SK-N-SH treated with all-trans-retinoic acid at 6 μM for 48 hours (cell line): ENCODE measurements at regions not wholly inside any gene's neighbourhood (a gene's known extent, or its start where the extent isn't known, plus 50 kb on each side); places are given as distances from the start of the nearest gene placed in this dataset.

Experiments used
- ATAC-seq: fragments of 200-7000 bp; cut with Tn5 transposase; 3 replicates; pipeline ENCODE4 v1.9.1; 2020; ENCODE audit warnings: mild to moderate bottlenecking, moderate library complexity
- ARNTL ChIP-seq: fragments of 450-650 bp; formaldehyde crosslinking; IDR thresholded peaks from 2 replicates; pipeline ENCODE4 v1.5.0; 2020; ENCODE audit warnings: low read depth, mild to moderate bottlenecking, moderate library complexity, borderline replicate concordance
- BACH2 ChIP-seq: fragments of 250-450 bp; sonication (Bioruptor Pico); IDR thresholded peaks from 2 replicates; pipeline ENCODE4 v1.9.0; 2021; ENCODE audit warnings: mild to moderate bottlenecking, borderline replicate concordance
- CREB5 ChIP-seq: fragments of 250-450 bp; sonication (Bioruptor Pico); IDR thresholded peaks from 2 replicates; pipeline ENCODE4 v1.5.1; 2020; ENCODE audit warnings: low read depth, mild to moderate bottlenecking, moderate library complexity
- CSDC2 ChIP-seq: fragments of 250-450 bp; sonication (Bioruptor Pico); IDR thresholded peaks from 2 replicates; pipeline ENCODE4 v1.5.0; 2020; ENCODE audit warnings: mild to moderate bottlenecking, moderate library complexity
- CSRNP3 ChIP-seq: fragments of 250-450 bp; sonication (Bioruptor Pico); IDR thresholded peaks from 2 replicates; pipeline ENCODE4 v1.5.1; 2021; ENCODE audit warnings: mild to moderate bottlenecking, moderate library complexity
- ESRRG ChIP-seq: fragments of 250-450 bp; sonication (Bioruptor Pico); IDR thresholded peaks from 2 replicates; pipeline ENCODE4 v1.6.1; 2021; ENCODE audit warnings: mild to moderate bottlenecking
- GLIS3 ChIP-seq: fragments of 250-450 bp; sonication (Bioruptor Pico); IDR thresholded peaks from 2 replicates; pipeline ENCODE4 v1.5.0; 2020; ENCODE audit warnings: mild to moderate bottlenecking, moderate library complexity
- ISL1 ChIP-seq: fragments of 250-450 bp; sonication (Bioruptor Pico); IDR thresholded peaks from 2 replicates; pipeline ENCODE4 v2.1.2; 2022; ENCODE audit warnings: mild to moderate bottlenecking, moderate library complexity
- PATZ1 ChIP-seq: fragments of 250-450 bp; sonication (Bioruptor Pico); IDR thresholded peaks from 2 replicates; pipeline ENCODE4 v1.8.0; 2020; ENCODE audit warnings: mild to moderate bottlenecking, moderate library complexity, borderline replicate concordance
- PPARA ChIP-seq: fragments of 250-450 bp; sonication (Bioruptor Pico); IDR thresholded peaks from 2 replicates; pipeline ENCODE4 v1.5.0; 2020; ENCODE audit warnings: mild to moderate bottlenecking, borderline replicate concordance
- RARB ChIP-seq: fragments of 250-450 bp; sonication (Bioruptor Pico); IDR thresholded peaks from 2 replicates; pipeline ENCODE4 v1.8.0; 2021; ENCODE audit warnings: mild to moderate bottlenecking, moderate library complexity
- SNAI2 ChIP-seq: fragments of 250-450 bp; sonication (Bioruptor Pico); IDR thresholded peaks from 2 replicates; pipeline ENCODE4 v1.5.0; 2020; ENCODE audit warnings: mild to moderate bottlenecking, moderate library complexity
- TOX ChIP-seq: fragments of 250-450 bp; sonication (Bioruptor Pico); IDR thresholded peaks from 2 replicates; pipeline ENCODE4 v1.8.0; 2021; ENCODE audit warnings: mild to moderate bottlenecking, moderate library complexity, borderline replicate concordance
- ZC3H10 ChIP-seq: fragments of 250-450 bp; sonication (Bioruptor Pico); IDR thresholded peaks from 2 replicates; pipeline ENCODE4 v1.5.1; 2021; ENCODE audit warnings: mild to moderate bottlenecking, moderate library complexity
- ZFP30 ChIP-seq: fragments of 450-650 bp; formaldehyde crosslinking; IDR thresholded peaks from 2 replicates; pipeline ENCODE4 v1.5.0; 2022; ENCODE audit warnings: mild to moderate bottlenecking, moderate library complexity
- ZNF565 ChIP-seq: fragments of 450-650 bp; formaldehyde crosslinking; conservative IDR thresholded peaks from 2 replicates; pipeline ENCODE4 v1.5.0; 2020; ENCODE audit warnings: low read depth, mild to moderate bottlenecking, moderate library complexity
- ZNF70 ChIP-seq: fragments of 450-650 bp; formaldehyde crosslinking; IDR thresholded peaks from 2 replicates; pipeline ENCODE4 v1.5.0; 2020; ENCODE audit warnings: mild to moderate bottlenecking, moderate library complexity
- ZNF8 ChIP-seq: fragments of 450-650 bp; formaldehyde crosslinking; IDR thresholded peaks from 2 replicates; pipeline ENCODE4 v1.5.0; 2020; ENCODE audit warnings: mild to moderate bottlenecking, moderate library complexity
- TF ChIP-seq, protein P1 (sequence below): fragments of 250-450 bp; sonication (Bioruptor Pico); IDR thresholded peaks from 2 replicates; pipeline ENCODE4 v1.8.0; 2021; ENCODE audit warnings: low read depth, mild to moderate bottlenecking, moderate library complexity, borderline replicate concordance
- TF ChIP-seq, protein P2 (sequence below): fragments of 250-450 bp; sonication (Bioruptor Pico); IDR thresholded peaks from 2 replicates; pipeline ENCODE4 v1.5.0; 2020; ENCODE audit warnings: mild to moderate bottlenecking, moderate library complexity

DNA sequence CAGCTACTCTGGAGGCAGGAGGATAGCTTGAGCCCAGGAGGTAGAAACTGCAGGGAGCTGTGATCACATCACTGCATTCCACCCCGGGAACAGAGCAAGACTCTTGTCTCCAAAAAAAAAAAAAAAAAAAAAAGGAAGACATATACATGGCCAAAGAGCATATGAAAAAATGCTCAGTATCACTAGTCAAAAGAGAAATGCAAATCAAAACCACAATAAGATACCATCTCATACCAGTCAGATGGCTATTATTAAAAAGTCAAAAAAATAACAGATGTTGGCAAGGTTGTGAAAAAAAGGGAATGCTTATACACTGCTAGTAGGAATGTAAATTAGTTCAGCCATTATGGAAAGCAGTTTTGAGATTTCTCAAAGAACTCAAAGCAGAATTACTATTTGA, 174.8 kb upstream of the ATF7IP start:
- no peak for ATAC-seq
- TF ChIP-seq ZFP30 (CRISPR knock-in tag) (no peak), SNAI2 (CRISPR knock-in tag) (no peak), GLIS3 (no peak), CSDC2 (no peak), CREB5 (CRISPR knock-in tag) (no peak), ZC3H10 (CRISPR knock-in tag) (no peak), BACH2 (no peak), ESRRG (no peak), ARNTL (no peak), PPARA (CRISPR knock-in tag) (no peak), CSRNP3 (CRISPR knock-in tag) (no peak), ZNF565 (CRISPR knock-in tag) (no peak), PATZ1 (CRISPR knock-in tag) (no peak), ZNF8 (CRISPR knock-in tag) (no peak), ZNF70 (no peak), RARB (CRISPR knock-in tag) (no peak), ISL1 (CRISPR knock-in tag) (no peak)
- TF ChIP-seq, protein P1, sequence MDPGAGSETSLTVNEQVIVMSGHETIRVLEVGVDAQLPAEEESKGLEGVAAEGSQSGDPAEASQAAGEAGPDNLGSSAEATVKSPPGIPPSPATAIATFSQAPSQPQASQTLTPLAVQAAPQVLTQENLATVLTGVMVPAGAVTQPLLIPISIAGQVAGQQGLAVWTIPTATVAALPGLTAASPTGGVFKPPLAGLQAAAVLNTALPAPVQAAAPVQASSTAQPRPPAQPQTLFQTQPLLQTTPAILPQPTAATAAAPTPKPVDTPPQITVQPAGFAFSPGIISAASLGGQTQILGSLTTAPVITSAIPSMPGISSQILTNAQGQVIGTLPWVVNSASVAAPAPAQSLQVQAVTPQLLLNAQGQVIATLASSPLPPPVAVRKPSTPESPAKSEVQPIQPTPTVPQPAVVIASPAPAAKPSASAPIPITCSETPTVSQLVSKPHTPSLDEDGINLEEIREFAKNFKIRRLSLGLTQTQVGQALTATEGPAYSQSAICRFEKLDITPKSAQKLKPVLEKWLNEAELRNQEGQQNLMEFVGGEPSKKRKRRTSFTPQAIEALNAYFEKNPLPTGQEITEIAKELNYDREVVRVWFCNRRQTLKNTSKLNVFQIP (CRISPR knock-in tag) = no peak
- TF ChIP-seq, protein P2, sequence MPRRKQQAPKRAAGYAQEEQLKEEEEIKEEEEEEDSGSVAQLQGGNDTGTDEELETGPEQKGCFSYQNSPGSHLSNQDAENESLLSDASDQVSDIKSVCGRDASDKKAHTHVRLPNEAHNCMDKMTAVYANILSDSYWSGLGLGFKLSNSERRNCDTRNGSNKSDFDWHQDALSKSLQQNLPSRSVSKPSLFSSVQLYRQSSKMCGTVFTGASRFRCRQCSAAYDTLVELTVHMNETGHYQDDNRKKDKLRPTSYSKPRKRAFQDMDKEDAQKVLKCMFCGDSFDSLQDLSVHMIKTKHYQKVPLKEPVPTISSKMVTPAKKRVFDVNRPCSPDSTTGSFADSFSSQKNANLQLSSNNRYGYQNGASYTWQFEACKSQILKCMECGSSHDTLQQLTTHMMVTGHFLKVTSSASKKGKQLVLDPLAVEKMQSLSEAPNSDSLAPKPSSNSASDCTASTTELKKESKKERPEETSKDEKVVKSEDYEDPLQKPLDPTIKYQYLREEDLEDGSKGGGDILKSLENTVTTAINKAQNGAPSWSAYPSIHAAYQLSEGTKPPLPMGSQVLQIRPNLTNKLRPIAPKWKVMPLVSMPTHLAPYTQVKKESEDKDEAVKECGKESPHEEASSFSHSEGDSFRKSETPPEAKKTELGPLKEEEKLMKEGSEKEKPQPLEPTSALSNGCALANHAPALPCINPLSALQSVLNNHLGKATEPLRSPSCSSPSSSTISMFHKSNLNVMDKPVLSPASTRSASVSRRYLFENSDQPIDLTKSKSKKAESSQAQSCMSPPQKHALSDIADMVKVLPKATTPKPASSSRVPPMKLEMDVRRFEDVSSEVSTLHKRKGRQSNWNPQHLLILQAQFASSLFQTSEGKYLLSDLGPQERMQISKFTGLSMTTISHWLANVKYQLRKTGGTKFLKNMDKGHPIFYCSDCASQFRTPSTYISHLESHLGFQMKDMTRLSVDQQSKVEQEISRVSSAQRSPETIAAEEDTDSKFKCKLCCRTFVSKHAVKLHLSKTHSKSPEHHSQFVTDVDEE (CRISPR knock-in tag) = no peak

GRCh38 chr12:14191612-14192011, 173.9 kb upstream of the ATF7IP start:
- TF ChIP-seq SNAI2 (CRISPR knock-in tag) (no peak), BACH2 (no peak), ISL1 (CRISPR knock-in tag) (no peak), PATZ1 (CRISPR knock-in tag) (no peak), CSRNP3 (CRISPR knock-in tag) (no peak), GLIS3 (no peak), ZC3H10 (CRISPR knock-in tag) (no peak), ZFP30 (CRISPR knock-in tag) (no peak), TOX (no peak)
- TF ChIP-seq, protein P1 (CRISPR knock-in tag) = no peak
- no peak for ATAC-seq
